H1 (cell line): ENCODE measurements at regions not wholly inside any gene's neighbourhood (a gene's known extent, or its start where the extent isn't known, plus 50 kb on each side); places are given as distances from the start of the nearest gene placed in this dataset.

Experiments used
- TF ChIP-seq, protein P1 (sequence below): fragments of 300-600 bp; sonication (generic); IDR thresholded peaks from 2 replicates; pipeline ENCODE4 v1.7.1; 2012; ENCODE audit warnings: low read length, moderate library complexity, mild to moderate bottlenecking, inconsistent platforms; ENCODE audit not compliant: insufficient replicate concordance

DNA sequence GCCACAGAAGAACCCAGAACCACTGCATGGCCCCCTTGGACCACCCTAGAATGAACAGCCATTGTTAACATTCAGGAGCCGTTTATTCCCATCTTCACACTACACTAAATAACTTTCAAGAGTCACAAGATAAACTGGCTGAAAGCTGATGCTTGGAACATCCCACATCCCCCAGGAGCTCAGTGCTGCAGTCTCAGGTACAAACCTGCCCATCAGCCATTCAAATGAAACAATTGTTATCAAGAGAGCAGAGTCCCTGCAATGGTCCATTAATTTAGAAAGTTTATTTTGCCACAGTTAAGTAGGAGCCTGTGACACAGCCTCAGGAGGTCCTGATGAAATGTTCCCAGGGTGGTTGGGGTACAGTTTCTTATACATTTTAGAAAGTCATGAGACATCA lies 123.8 kb upstream of the ZNF91 start (continued):
- TF ChIP-seq, protein P1, sequence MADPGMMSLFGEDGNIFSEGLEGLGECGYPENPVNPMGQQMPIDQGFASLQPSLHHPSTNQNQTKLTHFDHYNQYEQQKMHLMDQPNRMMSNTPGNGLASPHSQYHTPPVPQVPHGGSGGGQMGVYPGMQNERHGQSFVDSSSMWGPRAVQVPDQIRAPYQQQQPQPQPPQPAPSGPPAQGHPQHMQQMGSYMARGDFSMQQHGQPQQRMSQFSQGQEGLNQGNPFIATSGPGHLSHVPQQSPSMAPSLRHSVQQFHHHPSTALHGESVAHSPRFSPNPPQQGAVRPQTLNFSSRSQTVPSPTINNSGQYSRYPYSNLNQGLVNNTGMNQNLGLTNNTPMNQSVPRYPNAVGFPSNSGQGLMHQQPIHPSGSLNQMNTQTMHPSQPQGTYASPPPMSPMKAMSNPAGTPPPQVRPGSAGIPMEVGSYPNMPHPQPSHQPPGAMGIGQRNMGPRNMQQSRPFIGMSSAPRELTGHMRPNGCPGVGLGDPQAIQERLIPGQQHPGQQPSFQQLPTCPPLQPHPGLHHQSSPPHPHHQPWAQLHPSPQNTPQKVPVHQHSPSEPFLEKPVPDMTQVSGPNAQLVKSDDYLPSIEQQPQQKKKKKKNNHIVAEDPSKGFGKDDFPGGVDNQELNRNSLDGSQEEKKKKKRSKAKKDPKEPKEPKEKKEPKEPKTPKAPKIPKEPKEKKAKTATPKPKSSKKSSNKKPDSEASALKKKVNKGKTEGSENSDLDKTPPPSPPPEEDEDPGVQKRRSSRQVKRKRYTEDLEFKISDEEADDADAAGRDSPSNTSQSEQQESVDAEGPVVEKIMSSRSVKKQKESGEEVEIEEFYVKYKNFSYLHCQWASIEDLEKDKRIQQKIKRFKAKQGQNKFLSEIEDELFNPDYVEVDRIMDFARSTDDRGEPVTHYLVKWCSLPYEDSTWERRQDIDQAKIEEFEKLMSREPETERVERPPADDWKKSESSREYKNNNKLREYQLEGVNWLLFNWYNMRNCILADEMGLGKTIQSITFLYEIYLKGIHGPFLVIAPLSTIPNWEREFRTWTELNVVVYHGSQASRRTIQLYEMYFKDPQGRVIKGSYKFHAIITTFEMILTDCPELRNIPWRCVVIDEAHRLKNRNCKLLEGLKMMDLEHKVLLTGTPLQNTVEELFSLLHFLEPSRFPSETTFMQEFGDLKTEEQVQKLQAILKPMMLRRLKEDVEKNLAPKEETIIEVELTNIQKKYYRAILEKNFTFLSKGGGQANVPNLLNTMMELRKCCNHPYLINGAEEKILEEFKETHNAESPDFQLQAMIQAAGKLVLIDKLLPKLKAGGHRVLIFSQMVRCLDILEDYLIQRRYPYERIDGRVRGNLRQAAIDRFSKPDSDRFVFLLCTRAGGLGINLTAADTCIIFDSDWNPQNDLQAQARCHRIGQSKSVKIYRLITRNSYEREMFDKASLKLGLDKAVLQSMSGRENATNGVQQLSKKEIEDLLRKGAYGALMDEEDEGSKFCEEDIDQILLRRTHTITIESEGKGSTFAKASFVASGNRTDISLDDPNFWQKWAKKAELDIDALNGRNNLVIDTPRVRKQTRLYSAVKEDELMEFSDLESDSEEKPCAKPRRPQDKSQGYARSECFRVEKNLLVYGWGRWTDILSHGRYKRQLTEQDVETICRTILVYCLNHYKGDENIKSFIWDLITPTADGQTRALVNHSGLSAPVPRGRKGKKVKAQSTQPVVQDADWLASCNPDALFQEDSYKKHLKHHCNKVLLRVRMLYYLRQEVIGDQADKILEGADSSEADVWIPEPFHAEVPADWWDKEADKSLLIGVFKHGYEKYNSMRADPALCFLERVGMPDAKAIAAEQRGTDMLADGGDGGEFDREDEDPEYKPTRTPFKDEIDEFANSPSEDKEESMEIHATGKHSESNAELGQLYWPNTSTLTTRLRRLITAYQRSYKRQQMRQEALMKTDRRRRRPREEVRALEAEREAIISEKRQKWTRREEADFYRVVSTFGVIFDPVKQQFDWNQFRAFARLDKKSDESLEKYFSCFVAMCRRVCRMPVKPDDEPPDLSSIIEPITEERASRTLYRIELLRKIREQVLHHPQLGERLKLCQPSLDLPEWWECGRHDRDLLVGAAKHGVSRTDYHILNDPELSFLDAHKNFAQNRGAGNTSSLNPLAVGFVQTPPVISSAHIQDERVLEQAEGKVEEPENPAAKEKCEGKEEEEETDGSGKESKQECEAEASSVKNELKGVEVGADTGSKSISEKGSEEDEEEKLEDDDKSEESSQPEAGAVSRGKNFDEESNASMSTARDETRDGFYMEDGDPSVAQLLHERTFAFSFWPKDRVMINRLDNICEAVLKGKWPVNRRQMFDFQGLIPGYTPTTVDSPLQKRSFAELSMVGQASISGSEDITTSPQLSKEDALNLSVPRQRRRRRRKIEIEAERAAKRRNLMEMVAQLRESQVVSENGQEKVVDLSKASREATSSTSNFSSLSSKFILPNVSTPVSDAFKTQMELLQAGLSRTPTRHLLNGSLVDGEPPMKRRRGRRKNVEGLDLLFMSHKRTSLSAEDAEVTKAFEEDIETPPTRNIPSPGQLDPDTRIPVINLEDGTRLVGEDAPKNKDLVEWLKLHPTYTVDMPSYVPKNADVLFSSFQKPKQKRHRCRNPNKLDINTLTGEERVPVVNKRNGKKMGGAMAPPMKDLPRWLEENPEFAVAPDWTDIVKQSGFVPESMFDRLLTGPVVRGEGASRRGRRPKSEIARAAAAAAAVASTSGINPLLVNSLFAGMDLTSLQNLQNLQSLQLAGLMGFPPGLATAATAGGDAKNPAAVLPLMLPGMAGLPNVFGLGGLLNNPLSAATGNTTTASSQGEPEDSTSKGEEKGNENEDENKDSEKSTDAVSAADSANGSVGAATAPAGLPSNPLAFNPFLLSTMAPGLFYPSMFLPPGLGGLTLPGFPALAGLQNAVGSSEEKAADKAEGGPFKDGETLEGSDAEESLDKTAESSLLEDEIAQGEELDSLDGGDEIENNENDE = no peak
- TF ChIP-seq, all 59 proteins: peak for 0
